Adipocyte (in vitro differentiated cells): ENCODE measurements at regions not wholly inside any gene's neighbourhood (a gene's known extent, or its start where the extent isn't known, plus 50 kb on each side); places are given as distances from the start of the nearest gene placed in this dataset.

Source experiments
- DNase-seq: peaks from one replicate; pipeline ENCODE4 v3.0.0-alpha.2; 2015; ENCODE audit warnings: low read depth
- H3K27me3 ChIP-seq: replicated peaks from 2 replicates; pipeline ENCODE4 v1.7.0; 2013; ENCODE audit warnings: mild to moderate bottlenecking, low read length, moderate library complexity; ENCODE audit not compliant: control insufficient read depth, insufficient read depth
- H3K36me3 ChIP-seq: 2 replicates; pipeline ENCODE4 v1.7.0; 2013; ENCODE audit warnings: low read length, mild to moderate bottlenecking, moderate library complexity; ENCODE audit not compliant: control insufficient read depth, insufficient read depth, severe bottlenecking
- H3K4me1 ChIP-seq: 2 replicates; pipeline ENCODE4 v1.7.0; 2013; ENCODE audit warnings: mild to moderate bottlenecking, low read length, moderate library complexity; ENCODE audit not compliant: control insufficient read depth, insufficient read depth
- H3K4me3 ChIP-seq: 2 replicates; pipeline ENCODE4 v1.7.0; 2013; ENCODE audit warnings: mild to moderate bottlenecking, low read length, moderate library complexity
- H3K9ac ChIP-seq: 2 replicates; pipeline ENCODE4 v1.7.0; 2013; ENCODE audit warnings: mild to moderate bottlenecking, low read length, moderate library complexity
- H3K9me3 ChIP-seq: 2 replicates; pipeline ENCODE4 v1.7.0; 2013; ENCODE audit warnings: mild to moderate bottlenecking, low read length, moderate library complexity; ENCODE audit not compliant: control insufficient read depth

- DNase-seq, result no peak
- peaks cover 48% of the 10 kb centered on the region for H3K27me3 ChIP-seq
- H3K36me3 ChIP-seq, result no peaks in the 10 kb centered on the region
- H3K9me3 ChIP-seq, result no peaks in the 10 kb centered on the region
- no peaks in the 10 kb centered on the region for H3K4me1 ChIP-seq
- H3K4me3 ChIP-seq, result no peak overlapping the region
- H3K9ac ChIP-seq, result no peak overlapping the region
Measured at GRCh38 chr2:7269106-7269643, 352.0 kb downstream of the RNF144A start.

GRCh38 chr2:7270011-7270431 is 352.8 kb downstream of the RNF144A start:
- no peaks in the 10 kb centered on the region for H3K9me3 ChIP-seq
- peaks cover 47% of the 10 kb centered on the region for H3K27me3 ChIP-seq
- DNase-seq, result no peak

GRCh38 chr2:7272210-7272609 is 355.0 kb downstream of the RNF144A start:
- Histone ChIP-seq H3K4me1 (no peaks in the 10 kb centered on the region), H3K36me3 (no peaks in the 10 kb centered on the region), H3K9me3 (no peaks in the 10 kb centered on the region), H3K9ac (no peak overlapping the region), H3K27me3 (peaks cover 48% of the 10 kb centered on the region), H3K4me3 (no peak overlapping the region)
- peak; percentile 26 for DNase-seq

More at GRCh38 chr2:7270011-7270431, 352.8 kb downstream of the RNF144A start:
- H3K4me3 ChIP-seq, result no peak overlapping the region
- H3K36me3 ChIP-seq, result no peaks in the 10 kb centered on the region
- H3K9ac ChIP-seq, result no peak overlapping the region
- no peaks in the 10 kb centered on the region for H3K4me1 ChIP-seq

GRCh38 chr2:7278984-7279383 is 361.8 kb downstream of the RNF144A start:
- DNase-seq, result no peak
- Histone ChIP-seq H3K9me3 (no peaks in the 10 kb centered on the region), H3K4me1 (no peaks in the 10 kb centered on the region), H3K36me3 (no peaks in the 10 kb centered on the region), H3K27me3 (peaks cover 38% of the 10 kb centered on the region), H3K4me3 (no peak overlapping the region), H3K9ac (no peak overlapping the region)

- no peak for DNase-seq
- Histone ChIP-seq H3K27me3 (peaks cover 39% of the 10 kb centered on the region), H3K36me3 (no peaks in the 10 kb centered on the region), H3K9me3 (no peaks in the 10 kb centered on the region), H3K4me1 (no peaks in the 10 kb centered on the region), H3K9ac (no peak overlapping the region), H3K4me3 (no peak overlapping the region)
Measured at GRCh38 chr2:7279421-7279949, 362.3 kb downstream of the RNF144A start.

GRCh38 chr2:7280790-7281189 is 363.6 kb downstream of the RNF144A start:
- H3K9me3 ChIP-seq, result no peaks in the 10 kb centered on the region
- no peak overlapping the region for H3K4me3 ChIP-seq
- peaks cover 39% of the 10 kb centered on the region for H3K27me3 ChIP-seq
- no peaks in the 10 kb centered on the region for H3K36me3 ChIP-seq
- no peak for DNase-seq
- H3K4me1 ChIP-seq, result no peaks in the 10 kb centered on the region
- H3K9ac ChIP-seq, result no peak overlapping the region

GRCh38 chr2:7281231-7282201 is 364.3 kb downstream of the RNF144A start:
- Histone ChIP-seq H3K9me3 (no peaks in the 10 kb centered on the region), H3K4me3 (no peak overlapping the region), H3K36me3 (no peaks in the 10 kb centered on the region), H3K4me1 (no peaks in the 10 kb centered on the region), H3K9ac (no peak overlapping the region), H3K27me3 (peaks cover 34% of the 10 kb centered on the region)
- DNase-seq, result no peak

- DNase-seq, result no peak
- no peak overlapping the region for H3K9ac ChIP-seq
- H3K36me3 ChIP-seq, result no peaks in the 10 kb centered on the region
- no peak overlapping the region for H3K4me3 ChIP-seq
- no peaks in the 10 kb centered on the region for H3K4me1 ChIP-seq
- no peaks in the 10 kb centered on the region for H3K9me3 ChIP-seq
- H3K27me3 ChIP-seq, result peaks cover 29% of the 10 kb centered on the region
Measured at GRCh38 chr2:7286120-7286519, 368.9 kb downstream of the RNF144A start.

- peak; percentile 1 for DNase-seq
- H3K9ac ChIP-seq, result no peak overlapping the region
- H3K4me3 ChIP-seq, result no peak overlapping the region
- no peaks in the 10 kb centered on the region for H3K36me3 ChIP-seq
- H3K27me3 ChIP-seq, result peaks cover 16% of the 10 kb centered on the region
- H3K9me3 ChIP-seq, result no peaks in the 10 kb centered on the region
- no peaks in the 10 kb centered on the region for H3K4me1 ChIP-seq
Measured at GRCh38 chr2:7288484-7288883, 371.3 kb downstream of the RNF144A start.

GRCh38 chr2:7289697-7290096 is 372.5 kb downstream of the RNF144A start:
- H3K4me3 ChIP-seq, result no peak overlapping the region
- H3K36me3 ChIP-seq, result no peaks in the 10 kb centered on the region
- no peaks in the 10 kb centered on the region for H3K4me1 ChIP-seq
- peaks cover 7% of the 10 kb centered on the region for H3K27me3 ChIP-seq
- no peak for DNase-seq
- no peak overlapping the region for H3K9ac ChIP-seq
- H3K9me3 ChIP-seq, result no peaks in the 10 kb centered on the region

GRCh38 chr2:7292154-7292691 is 375.0 kb downstream of the RNF144A start:
- Histone ChIP-seq H3K9me3 (no peaks in the 10 kb centered on the region), H3K36me3 (no peaks in the 10 kb centered on the region), H3K4me3 (no peak overlapping the region), H3K4me1 (no peaks in the 10 kb centered on the region), H3K27me3 (no peaks in the 10 kb centered on the region), H3K9ac (no peak overlapping the region)
- peak; percentile 48 for DNase-seq
